GM10248 (cell line): ENCODE measurements at regions not wholly inside any gene's neighbourhood (a gene's known extent, or its start where the extent isn't known, plus 50 kb on each side); places are given as distances from the start of the nearest gene placed in this dataset.

Experiments used
- CTCF ChIA-PET: fragments of 300-600 bp; sonication (Branson Sonifier 250); formaldehyde crosslinking; extraction: SDS; loops from one replicate; lab custom pipeline; 2021; ENCODE audit warnings: antibody characterized with exemption; lab: Yijun Ruan, JAX
- POLR2A ChIA-PET: fragments of 350-650 bp; sonication (Branson Sonifier 250); formaldehyde crosslinking; extraction: SDS; loops from one replicate; lab custom pipeline; 2020; ENCODE audit warnings: antibody characterized with exemption; lab: Yijun Ruan, JAX
- DNase-seq: peaks from one replicate; pipeline ENCODE4 v3.0.0; 2012; ENCODE audit errors: extremely low spot score
- CTCF ChIP-seq: IDR thresholded peaks from 2 replicates; pipeline ENCODE4 v1.5.1; 2012; ENCODE audit warnings: mild to moderate bottlenecking, low read depth; ENCODE audit errors: extremely low read depth, missing control alignments, control extremely low read depth

- ChIA-PET POLR2A (no interaction called here), CTCF (no interaction called here)
- DNase-seq: no peak
- no peak for TF ChIP-seq CTCF
These were observed 186.1 kb upstream of the RBMS1 start for GRCh38 chr2:160679686-160680085.

GRCh38 chr2:160680294-160680693, 186.7 kb upstream of the RBMS1 start:
- ChIA-PET CTCF (interaction anchor here (1.1 kb wide), 1 partner anchor 14 kb away, joined by 3 read pairs; no protein-coding TSS in a partner anchor), POLR2A (no interaction called here)
- TF ChIP-seq CTCF: no peak
- no peak for DNase-seq

GRCh38 chr2:160680974-160681373, 187.4 kb upstream of the RBMS1 start:
- POLR2A ChIA-PET: no interaction called here
- DNase-seq: no peak

GRCh38 chr2:160683206-160683605, 189.6 kb upstream of the RBMS1 start:
- no peak for DNase-seq
- CTCF ChIA-PET: interaction anchor here (0.9 kb wide), 1 partner anchor 13 kb away, joined by 4 read pairs; no protein-coding TSS in a partner anchor
- TF ChIP-seq CTCF: no peak
- POLR2A ChIA-PET: no interaction called here

More at GRCh38 chr2:160680974-160681373, 187.4 kb upstream of the RBMS1 start:
- no peak for TF ChIP-seq CTCF
- CTCF ChIA-PET: interaction anchor here (1.1 kb wide), 1 partner anchor 14 kb away, joined by 3 read pairs; no protein-coding TSS in a partner anchor

GRCh38 chr2:160687629-160688028, 194.0 kb upstream of the RBMS1 start:
- no peak for DNase-seq
- ChIA-PET CTCF (interaction anchor here (1.5 to 2.4 kb wide), 3 partner anchors 8 to 27 kb away, joined by 3 to 7 read pairs (median 4); no protein-coding TSS in a partner anchor), POLR2A (no interaction called here)
- no peak for TF ChIP-seq CTCF

GRCh38 chr2:160689441-160689840, 195.8 kb upstream of the RBMS1 start:
- ChIA-PET CTCF (interaction anchor here (1.2 kb wide), 1 partner anchor 15 kb away, joined by 3 read pairs; no protein-coding TSS in a partner anchor), POLR2A (no interaction called here)
- TF ChIP-seq CTCF: no peak
- DNase-seq: no peak

GRCh38 chr2:160694221-160694620, 200.6 kb upstream of the RBMS1 start:
- no peak for TF ChIP-seq CTCF
- CTCF ChIA-PET: interaction anchor here (1.8 to 2.6 kb wide), 2 partner anchors 8 to 11 kb away, joined by 5 to 7 read pairs; no protein-coding TSS in a partner anchor
- DNase-seq: no peak
- POLR2A ChIA-PET: no interaction called here
